Transverse colon (tissue), 4 donors: ENCODE measurements at regions not wholly inside any gene's neighbourhood (a gene's known extent, or its start where the extent isn't known, plus 50 kb on each side); places are given as distances from the start of the nearest gene placed in this dataset.

Experiments used
- DNase-seq: peaks from one replicate; pipeline ENCODE4 v3.0.0-alpha.2; 2019
- H3K27ac ChIP-seq, 4 donors: fragments of 200-600 bp; sonication (generic); 2 replicates each; pipeline ENCODE4 v1.5.1; 2016 to 2018; ENCODE audit warnings: inconsistent platforms in 4 of 4
- H3K27me3 ChIP-seq: fragments of 200-600 bp; sonication (generic); 2 replicates; pipeline ENCODE4 v1.5.1; 2017; ENCODE audit warnings: inconsistent platforms
- H3K36me3 ChIP-seq, 4 donors: fragments of 200-600 bp; sonication (generic); 2 replicates each; pipeline ENCODE4 v1.5.1; 2017 to 2019; ENCODE audit warnings: inconsistent platforms in 4 of 4
- H3K4me1 ChIP-seq, 4 donors: fragments of 200-600 bp; sonication (generic); 2 replicates each; pipeline ENCODE4 v1.5.1; 2017 to 2020; ENCODE audit warnings: inconsistent platforms in 4 of 4
- H3K4me3 ChIP-seq, 4 donors: fragments of 200-600 bp; sonication (generic); 1 replicate in 1 of 4; 2 replicates in 3 of 4; pipeline versions ENCODE4 v1.5.1 to v1.6.1; 2017 to 2019; ENCODE audit warnings: inconsistent platforms in 4 of 4
- H3K9me3 ChIP-seq, 2 donors: fragments of 200-600 bp; sonication (generic); 2 replicates each; pipeline ENCODE4 v1.5.1; 2017 to 2019; ENCODE audit warnings: inconsistent platforms in 2 of 2
- EP300 ChIP-seq: sonication (generic); formaldehyde crosslinking; IDR thresholded peaks from one replicate; pipeline ENCODE4 v1.6.1; 2017; ENCODE audit warnings: antibody characterized with exemption, low read depth
- POLR2A ChIP-seq: fragments of 450-650 bp; IDR thresholded peaks from one replicate; pipeline ENCODE4 v1.6.1; 2016; ENCODE audit warnings: antibody characterized with exemption, mild to moderate bottlenecking, moderate library complexity
- POLR2AphosphoS5 ChIP-seq, 3 donors: sonication (generic); formaldehyde crosslinking; IDR thresholded peaks; one replicate each; pipeline ENCODE4 v1.6.1; 2016; ENCODE audit warnings: antibody characterized with exemption in 3 of 3
- WGBS, 2 donors: methylation state at CpG; one replicate each; pipeline ENCODE4 v1.1.5; 2018; ENCODE audit warnings: low coverage in 1 of 2; 5-methylcytosine and 5-hydroxymethylcytosine counted together
- in situ Hi-C, 4 donors: fragments of 200-750 bp; cut with MboI; loops; one replicate each; pipeline versions ENCODE4 v1.15.0 to v1.15.1; 2017; ENCODE audit warnings: low sequenced_read_pairs in 3 of 4, low pct_ligation_motif_present in 1 of 4, low pct_unique_long_range_greater_than_20kb in 1 of 4
- intact Hi-C: fragments of 100-400 bp; cut with DNase I; formaldehyde crosslinking; loops from one replicate; pipeline ENCODE4 v1.15.1; 2023; ENCODE audit warnings: low total_unique reads
- TF ChIP-seq, protein P1 (sequence below), 5 experiments: fragments of 200-600 bp in 3 of 5; fragments of 450-650 bp in 2 of 5; sonication (generic) in 3 of 5; IDR thresholded peaks; 1 replicate in 2 of 5; 2 replicates in 3 of 5; pipeline ENCODE4 v1.5.1; 2016 to 2017; ENCODE audit warnings: antibody characterized with exemption in 5 of 5, inconsistent platforms in 3 of 5, mild to moderate bottlenecking in 2 of 5, moderate library complexity in 1 of 5

DNA sequence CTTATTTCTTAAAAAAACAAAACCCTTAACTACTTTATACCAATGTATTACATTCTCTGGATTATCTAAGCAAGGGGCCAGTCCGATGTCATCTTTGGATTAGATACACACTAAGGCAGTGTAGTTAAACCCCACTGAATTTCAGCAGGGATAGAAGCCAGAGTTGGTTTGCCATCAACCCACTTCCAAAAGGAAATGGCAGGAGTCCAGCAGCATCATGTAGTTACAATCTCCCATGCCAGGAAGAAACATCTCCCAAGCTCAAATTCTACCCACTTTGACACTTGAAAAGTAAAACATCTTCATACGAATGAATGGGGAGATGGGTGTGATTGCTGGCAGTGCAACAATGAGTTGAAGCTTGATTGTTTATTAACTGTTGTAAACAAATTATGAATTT, 203.5 kb upstream of the PLXNC1 start:
- no peak overlapping the region for H3K4me3 ChIP-seq
- no peak for DNase-seq
- TF ChIP-seq, protein P1, sequence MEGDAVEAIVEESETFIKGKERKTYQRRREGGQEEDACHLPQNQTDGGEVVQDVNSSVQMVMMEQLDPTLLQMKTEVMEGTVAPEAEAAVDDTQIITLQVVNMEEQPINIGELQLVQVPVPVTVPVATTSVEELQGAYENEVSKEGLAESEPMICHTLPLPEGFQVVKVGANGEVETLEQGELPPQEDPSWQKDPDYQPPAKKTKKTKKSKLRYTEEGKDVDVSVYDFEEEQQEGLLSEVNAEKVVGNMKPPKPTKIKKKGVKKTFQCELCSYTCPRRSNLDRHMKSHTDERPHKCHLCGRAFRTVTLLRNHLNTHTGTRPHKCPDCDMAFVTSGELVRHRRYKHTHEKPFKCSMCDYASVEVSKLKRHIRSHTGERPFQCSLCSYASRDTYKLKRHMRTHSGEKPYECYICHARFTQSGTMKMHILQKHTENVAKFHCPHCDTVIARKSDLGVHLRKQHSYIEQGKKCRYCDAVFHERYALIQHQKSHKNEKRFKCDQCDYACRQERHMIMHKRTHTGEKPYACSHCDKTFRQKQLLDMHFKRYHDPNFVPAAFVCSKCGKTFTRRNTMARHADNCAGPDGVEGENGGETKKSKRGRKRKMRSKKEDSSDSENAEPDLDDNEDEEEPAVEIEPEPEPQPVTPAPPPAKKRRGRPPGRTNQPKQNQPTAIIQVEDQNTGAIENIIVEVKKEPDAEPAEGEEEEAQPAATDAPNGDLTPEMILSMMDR (IDR thresholded peaks at IDR 0.05), result no peak
- no peak for TF ChIP-seq EP300
- no peak for TF ChIP-seq POLR2AphosphoS5 (IDR thresholded peaks at IDR 0.05)
- no peak for TF ChIP-seq POLR2A
- no peaks in the 10 kb centered on the region for H3K27me3 ChIP-seq
- H3K4me1 ChIP-seq, result no peaks in the 10 kb centered on the region
- in situ Hi-C loops, result no loop called here
- intact Hi-C loops, result no loop called here
- no peak overlapping the region for H3K27ac ChIP-seq
- no peaks in the 10 kb centered on the region for H3K9me3 ChIP-seq
- 73% methylated on average over 2 of the region's 2 CpGs for WGBS, 2 donors
- no peaks in the 10 kb centered on the region for H3K36me3 ChIP-seq

DNA sequence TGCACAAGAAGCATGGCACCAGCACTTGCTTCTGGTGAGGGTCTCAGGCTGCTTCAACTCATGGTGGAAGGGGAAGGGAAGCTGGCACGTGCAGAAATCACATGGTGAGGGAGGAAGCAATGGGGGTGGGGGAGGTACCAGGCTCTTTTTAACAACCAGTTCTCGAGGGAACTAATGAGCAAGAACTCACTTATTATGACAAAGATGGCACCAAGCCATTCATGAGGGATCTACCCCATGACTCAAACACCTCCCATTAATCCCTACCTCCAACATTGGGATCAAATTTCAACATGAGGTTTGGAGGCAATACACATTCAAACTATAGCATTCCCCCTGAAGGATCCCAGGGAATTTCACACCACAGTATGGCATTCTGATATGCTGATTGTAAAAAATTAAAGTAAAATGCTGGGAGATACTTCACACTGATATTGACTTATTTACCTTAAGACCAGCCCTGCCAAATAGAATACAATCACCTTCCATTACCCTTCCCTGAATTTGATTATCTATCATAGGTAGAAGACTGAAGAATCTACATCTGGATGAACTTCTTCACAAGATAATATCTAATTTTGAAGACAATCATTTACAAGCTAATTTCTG, 201.7 kb upstream of the PLXNC1 start:
- Histone ChIP-seq H3K4me1 (no peaks in the 10 kb centered on the region), H3K4me3 (no peak overlapping the region), H3K27me3 (no peaks in the 10 kb centered on the region), H3K9me3 (no peaks in the 10 kb centered on the region), H3K27ac (no peak overlapping the region), H3K36me3 (no peaks in the 10 kb centered on the region)
- in situ Hi-C loops, result no loop called here
- DNase-seq, result no peak
- TF ChIP-seq, protein P1 (IDR thresholded peaks at IDR 0.05), result no peak
- no peak for TF ChIP-seq POLR2A
- TF ChIP-seq EP300, result no peak
- no peak for TF ChIP-seq POLR2AphosphoS5 (IDR thresholded peaks at IDR 0.05)
- 48 to 50% methylated on average over 2 of the region's 2 CpGs for WGBS, 2 donors
- intact Hi-C loops, result no loop called here

DNA sequence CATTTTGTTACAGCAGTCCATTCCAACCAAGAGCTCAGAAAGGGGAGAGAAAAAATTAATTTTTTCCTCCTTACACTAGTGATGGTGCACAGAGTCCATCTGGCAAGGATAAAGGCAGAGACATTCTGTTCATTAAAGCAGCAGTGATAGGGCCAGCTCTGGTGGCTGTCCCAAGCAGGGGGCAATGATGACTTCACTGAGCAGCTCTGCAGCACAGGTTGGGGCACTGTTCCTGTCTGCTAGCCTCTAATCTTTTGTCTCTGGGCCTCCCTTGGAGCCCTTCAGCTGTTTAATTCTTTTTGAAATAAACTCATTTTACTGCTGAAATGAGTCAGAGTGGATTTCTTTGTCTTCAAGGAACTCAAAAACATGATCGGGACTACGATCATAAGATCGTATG, 200.9 kb upstream of the PLXNC1 start:
- Histone ChIP-seq H3K27me3 (no peaks in the 10 kb centered on the region), H3K4me3 (no peak overlapping the region), H3K4me1 (no peaks in the 10 kb centered on the region), H3K9me3 (no peaks in the 10 kb centered on the region), H3K36me3 (no peaks in the 10 kb centered on the region), H3K27ac (no peak overlapping the region)
- in situ Hi-C loops, result no loop called here
- no peak for DNase-seq
- WGBS, 2 donors, result 96 to 97% methylated on average over 3 of the region's 3 CpGs
- intact Hi-C loops, result no loop called here
- TF ChIP-seq POLR2AphosphoS5 (IDR thresholded peaks at IDR 0.05) (no peak), POLR2A (no peak), EP300 (no peak)
- TF ChIP-seq, protein P1 (IDR thresholded peaks at IDR 0.05), result no peak

DNA sequence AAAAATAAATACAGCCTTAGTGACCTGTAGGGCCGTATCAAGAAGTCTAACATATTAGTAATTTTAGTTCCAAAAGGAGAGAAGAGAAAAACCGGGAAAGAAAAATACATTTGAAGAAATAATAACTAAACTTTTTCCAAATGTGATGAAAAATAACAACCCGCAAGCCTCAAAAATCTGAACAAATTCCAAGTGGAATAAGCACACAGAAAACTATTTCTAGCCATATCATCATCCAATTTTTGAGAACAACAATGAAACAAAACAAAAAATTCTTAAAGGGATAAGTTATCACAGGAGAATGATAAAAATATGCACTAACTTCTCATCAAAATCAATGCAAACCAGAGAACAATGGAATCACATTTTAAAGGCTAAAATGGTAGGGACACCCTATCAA, 198.1 kb upstream of the PLXNC1 start:
- H3K27me3 ChIP-seq, result no peaks in the 10 kb centered on the region
- no peak for DNase-seq
- 77 to 81% methylated on average over 3 of the region's 3 CpGs for WGBS, 2 donors
- no peaks in the 10 kb centered on the region for H3K4me1 ChIP-seq
- H3K9me3 ChIP-seq, result no peaks in the 10 kb centered on the region
- in situ Hi-C loops, result no loop called here
- TF ChIP-seq POLR2A (no peak), POLR2AphosphoS5 (IDR thresholded peaks at IDR 0.05) (no peak), EP300 (no peak)
- TF ChIP-seq, protein P1 (IDR thresholded peaks at IDR 0.05), result no peak
- H3K36me3 ChIP-seq, result no peaks in the 10 kb centered on the region
- no peak overlapping the region for H3K4me3 ChIP-seq
- intact Hi-C loops, result no loop called here
- H3K27ac ChIP-seq, result no peak overlapping the region
